CD4-positive, alpha-beta memory T cell (primary cell): ENCODE measurements at regions not wholly inside any gene's neighbourhood (a gene's known extent, or its start where the extent isn't known, plus 50 kb on each side); places are given as distances from the start of the nearest gene placed in this dataset.
"Not testable (repeated sequence)": the region's sequence is repeated elsewhere in the genome, so short reads cannot be mapped to it uniquely, and the experiment has no call there.

Experiments
- CTCF ChIA-PET: fragments of 350-600 bp; sonication (Branson Sonifier 250); formaldehyde crosslinking; loops from one replicate; lab custom pipeline; 2021; ENCODE audit warnings: inconsistent platforms; ENCODE audit not compliant: partially characterized antibody; lab: Charles Lee
- POLR2A ChIA-PET: fragments of 350-600 bp; sonication (Branson Sonifier 250); formaldehyde crosslinking; loops from one replicate; lab custom pipeline; 2021; ENCODE audit not compliant: partially characterized antibody; lab: Charles Lee
- DNase-seq, 5 donors: peaks; one replicate each; pipeline versions ENCODE4 v3.0.0 to v3.0.0-alpha.2; 2020 to 2022; ENCODE audit warnings: mixed read lengths in 1 of 5
- H3K27ac ChIP-seq: one replicate; pipeline ENCODE4 v1.7.0; 2013; ENCODE audit warnings: low read depth, low read length
- H3K27me3 ChIP-seq: 2 replicates; pipeline ENCODE4 v1.7.0; 2013; ENCODE audit warnings: mild to moderate bottlenecking, low read length, moderate library complexity; ENCODE audit not compliant: insufficient read depth
- H3K36me3 ChIP-seq: 2 replicates; pipeline ENCODE4 v1.7.0; 2013; ENCODE audit warnings: mild to moderate bottlenecking, low read length, moderate library complexity; ENCODE audit not compliant: insufficient read depth
- H3K4me1 ChIP-seq: 2 replicates; pipeline ENCODE4 v1.7.0; 2013; ENCODE audit warnings: mild to moderate bottlenecking, low read length, moderate library complexity; ENCODE audit not compliant: insufficient read depth
- H3K4me3 ChIP-seq, 2 donors: one replicate each; pipeline ENCODE4 v1.7.0; 2013; ENCODE audit warnings: low read length in 2 of 2, mild to moderate bottlenecking in 1 of 2
- H3K9me3 ChIP-seq, 2 donors: one replicate each; pipeline ENCODE4 v1.7.0; 2013; ENCODE audit warnings: low read length in 2 of 2, control low read depth in 1 of 2; ENCODE audit not compliant: control insufficient read depth in 1 of 2
- H3K27ac Mint-ChIP-seq, 7 donors: one replicate each; pipeline ENCODE4 v1.8.0; 2020 to 2021; ENCODE audit warnings: mixed read lengths in 7 of 7, mild to moderate bottlenecking in 6 of 7, inconsistent platforms in 3 of 7, moderate library complexity in 3 of 7
- H3K27me3 Mint-ChIP-seq, 2 donors: one replicate each; pipeline ENCODE4 v1.8.0; 2020 to 2021; ENCODE audit warnings: mixed read lengths in 2 of 2
- H3K36me3 Mint-ChIP-seq, 2 donors: one replicate each; pipeline ENCODE4 v1.8.0; 2020 to 2021; ENCODE audit warnings: mixed read lengths in 2 of 2, inconsistent platforms in 1 of 2, mild to moderate bottlenecking in 1 of 2
- H3K4me1 Mint-ChIP-seq, 4 donors: one replicate each; pipeline ENCODE4 v1.8.0; 2020 to 2021; ENCODE audit warnings: mixed read lengths in 4 of 4, mild to moderate bottlenecking in 1 of 4
- H3K4me3 Mint-ChIP-seq, 8 donors: one replicate each; pipeline ENCODE4 v1.8.0; 2020 to 2021; ENCODE audit warnings: mixed read lengths in 8 of 8, mild to moderate bottlenecking in 7 of 8, moderate library complexity in 6 of 8, inconsistent platforms in 3 of 8
- H3K9me3 Mint-ChIP-seq, 8 donors: one replicate each; pipeline ENCODE4 v1.8.0; 2020 to 2021; ENCODE audit warnings: mixed read lengths in 8 of 8, mild to moderate bottlenecking in 5 of 8, inconsistent platforms in 3 of 8, moderate library complexity in 1 of 8
- intact Hi-C: fragments of 100-400 bp; cut with micrococcal nuclease; formaldehyde crosslinking; loops from one replicate; pipeline ENCODE4 v1.15.1; 2023

- H3K27ac Mint-ChIP-seq, H3K4me1 Mint-ChIP-seq, H3K4me3 ChIP-seq, H3K36me3 Mint-ChIP-seq, H3K36me3 ChIP-seq, H3K9me3 ChIP-seq, H3K9me3 Mint-ChIP-seq, H3K27me3 ChIP-seq, H3K27me3 Mint-ChIP-seq, H3K27ac ChIP-seq, H3K4me3 Mint-ChIP-seq, DNase-seq, H3K4me1 ChIP-seq, CTCF ChIA-PET, POLR2A ChIA-PET, intact Hi-C loops: not testable (repeated sequence)
These were observed 196.0 kb downstream of the ATP6V0E2 start for GRCh38 chr7:150069555-150070313.

DNA sequence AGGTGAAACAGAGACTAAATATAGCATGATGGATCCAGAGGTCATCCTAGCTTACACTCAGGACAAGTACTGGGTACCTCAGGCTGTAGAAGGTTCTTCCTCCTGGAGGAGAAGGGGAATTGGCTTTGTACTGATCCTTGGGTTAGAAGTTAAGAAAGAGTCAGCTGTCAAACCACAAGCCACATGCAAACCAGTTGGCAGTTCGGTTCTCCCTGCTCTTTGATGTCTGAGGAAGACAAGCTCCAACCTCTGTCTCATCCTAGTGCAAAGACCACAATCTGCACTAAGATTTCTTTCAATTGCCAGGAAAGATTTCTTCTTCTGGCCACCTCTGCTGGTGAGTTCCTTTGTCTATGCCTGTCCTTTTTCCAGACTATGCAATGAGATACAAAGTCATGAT, 203.8 kb downstream of the ATP6V0E2 start:
- POLR2A ChIA-PET, H3K27ac Mint-ChIP-seq, H3K36me3 Mint-ChIP-seq, H3K9me3 Mint-ChIP-seq, H3K4me3 ChIP-seq, H3K4me1 Mint-ChIP-seq, CTCF ChIA-PET, H3K9me3 ChIP-seq, H3K4me3 Mint-ChIP-seq, H3K27ac ChIP-seq, H3K36me3 ChIP-seq, H3K27me3 ChIP-seq, H3K4me1 ChIP-seq, intact Hi-C loops, H3K27me3 Mint-ChIP-seq, DNase-seq: not testable (repeated sequence)

DNA sequence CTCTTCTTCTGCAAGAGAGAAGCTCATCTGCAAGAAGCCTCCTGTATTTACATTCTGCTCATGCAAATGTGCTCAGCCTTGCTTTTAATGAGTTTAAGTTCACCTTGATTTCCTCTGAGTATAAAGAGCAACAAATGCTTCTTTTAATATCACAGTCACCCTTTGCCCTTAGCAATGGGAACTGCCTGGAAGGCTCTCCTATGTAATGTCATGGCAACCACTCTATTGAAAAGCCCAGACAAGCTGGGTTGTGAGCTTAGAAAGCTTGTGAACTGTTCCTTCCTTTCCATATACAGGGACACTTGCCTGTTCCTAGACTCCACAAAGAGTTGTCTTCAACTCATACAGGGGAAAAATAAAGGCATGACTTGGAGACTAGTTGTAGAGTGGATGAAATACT, 208.1 kb downstream of the ATP6V0E2 start:
- H3K9me3 Mint-ChIP-seq, H3K4me1 Mint-ChIP-seq, CTCF ChIA-PET, H3K27ac Mint-ChIP-seq, H3K36me3 Mint-ChIP-seq, H3K27me3 Mint-ChIP-seq, H3K36me3 ChIP-seq, H3K27ac ChIP-seq, POLR2A ChIA-PET, H3K4me1 ChIP-seq, H3K4me3 ChIP-seq, DNase-seq, intact Hi-C loops, H3K4me3 Mint-ChIP-seq, H3K27me3 ChIP-seq, H3K9me3 ChIP-seq: not testable (repeated sequence)

DNA sequence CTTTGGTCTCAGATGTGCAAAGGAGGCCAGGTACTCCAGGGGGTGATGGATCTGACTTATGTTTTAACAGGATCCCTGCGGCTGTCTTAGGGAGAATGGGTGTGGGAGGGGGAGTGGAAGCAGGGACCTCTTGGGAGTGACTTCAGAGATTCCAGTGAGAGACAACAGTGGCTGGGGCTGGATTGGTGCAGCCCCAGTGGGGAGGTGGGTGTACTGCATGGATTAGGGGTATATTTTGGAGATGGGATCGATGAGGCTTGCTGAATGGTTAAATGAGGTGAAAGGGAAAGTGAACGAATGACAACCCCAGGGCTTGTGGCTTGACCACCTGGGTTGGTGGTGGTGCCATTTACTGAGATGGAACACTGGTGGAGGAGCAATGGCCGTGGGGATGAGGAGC, 211.0 kb downstream of the ATP6V0E2 start:
- H3K27me3 Mint-ChIP-seq, H3K4me1 Mint-ChIP-seq, CTCF ChIA-PET, H3K9me3 ChIP-seq, H3K36me3 Mint-ChIP-seq, H3K4me1 ChIP-seq, POLR2A ChIA-PET, H3K27ac ChIP-seq, DNase-seq, H3K4me3 Mint-ChIP-seq, H3K27me3 ChIP-seq, H3K36me3 ChIP-seq, H3K4me3 ChIP-seq, intact Hi-C loops, H3K9me3 Mint-ChIP-seq: not testable (repeated sequence)
- peak overlapping the region in 1 of 7 donors; percentile 87 for H3K27ac Mint-ChIP-seq

DNA sequence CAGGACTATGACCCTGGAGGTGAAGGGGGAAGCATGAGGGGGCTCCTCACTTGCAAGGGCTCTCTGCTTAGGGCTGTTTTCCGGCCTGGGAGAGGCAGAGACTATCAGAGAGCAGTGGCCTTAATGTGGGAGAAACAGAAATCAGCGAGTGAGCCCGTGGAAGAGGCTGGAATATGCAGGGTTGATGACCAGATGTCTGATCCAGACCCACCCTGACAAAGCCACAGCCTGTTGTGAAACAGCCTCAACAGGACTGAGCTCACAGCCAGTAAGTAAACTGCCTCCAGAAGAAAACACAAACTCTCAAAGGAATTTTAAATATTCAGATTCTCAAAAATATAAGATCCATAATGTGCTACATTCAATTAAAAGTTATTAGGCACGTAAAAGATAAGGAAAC, 213.7 kb downstream of the ATP6V0E2 start:
- H3K27me3 ChIP-seq, H3K27me3 Mint-ChIP-seq, CTCF ChIA-PET, H3K9me3 ChIP-seq, H3K36me3 Mint-ChIP-seq, H3K4me3 ChIP-seq, POLR2A ChIA-PET, H3K4me3 Mint-ChIP-seq, H3K4me1 ChIP-seq, H3K27ac ChIP-seq, intact Hi-C loops, H3K9me3 Mint-ChIP-seq, H3K4me1 Mint-ChIP-seq, H3K27ac Mint-ChIP-seq, DNase-seq, H3K36me3 ChIP-seq: not testable (repeated sequence)

GRCh38 chr7:150089139-150089538, 215.4 kb downstream of the ATP6V0E2 start:
- H3K27me3 Mint-ChIP-seq, H3K36me3 ChIP-seq, H3K27ac ChIP-seq, intact Hi-C loops, H3K4me3 ChIP-seq, H3K4me1 ChIP-seq, DNase-seq, H3K9me3 Mint-ChIP-seq, H3K36me3 Mint-ChIP-seq, POLR2A ChIA-PET, H3K27ac Mint-ChIP-seq, H3K9me3 ChIP-seq, H3K27me3 ChIP-seq, CTCF ChIA-PET, H3K4me1 Mint-ChIP-seq, H3K4me3 Mint-ChIP-seq: not testable (repeated sequence)

DNA sequence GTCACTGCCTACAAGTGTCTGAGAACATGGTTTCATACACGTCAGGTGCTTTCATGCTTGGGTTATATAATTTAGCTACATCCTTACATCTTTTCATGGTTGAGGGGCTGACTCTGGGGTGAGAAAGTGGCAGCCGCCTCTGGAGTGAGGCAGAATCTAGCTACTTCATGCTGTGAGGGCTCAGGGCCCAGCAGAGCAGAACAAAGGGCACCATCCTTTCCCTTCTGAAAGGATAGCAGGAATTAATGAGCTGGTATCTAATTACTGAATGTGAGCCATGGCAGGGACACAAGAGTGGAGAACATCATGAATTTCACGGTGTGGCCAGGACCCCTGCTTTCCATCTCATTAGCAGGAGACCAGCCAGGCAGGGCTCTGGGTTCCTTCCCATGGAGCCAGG, 217.0 kb downstream of the ATP6V0E2 start:
- CTCF ChIA-PET, H3K4me3 ChIP-seq, H3K27me3 Mint-ChIP-seq, H3K36me3 Mint-ChIP-seq, H3K27me3 ChIP-seq, H3K9me3 ChIP-seq, H3K4me1 Mint-ChIP-seq, H3K4me3 Mint-ChIP-seq, intact Hi-C loops, H3K36me3 ChIP-seq, H3K27ac ChIP-seq, H3K27ac Mint-ChIP-seq, H3K9me3 Mint-ChIP-seq, H3K4me1 ChIP-seq, POLR2A ChIA-PET, DNase-seq: not testable (repeated sequence)

GRCh38 chr7:150093897-150094296, 220.1 kb downstream of the ATP6V0E2 start:
- H3K36me3 Mint-ChIP-seq, H3K4me3 ChIP-seq, CTCF ChIA-PET: not testable (repeated sequence)

More at GRCh38 chr7:150093897-150094296, 220.1 kb downstream of the ATP6V0E2 start:
- H3K27me3 ChIP-seq, H3K27ac Mint-ChIP-seq, H3K4me1 ChIP-seq, H3K9me3 Mint-ChIP-seq, H3K27ac ChIP-seq, H3K36me3 ChIP-seq, POLR2A ChIA-PET, H3K4me1 Mint-ChIP-seq, DNase-seq, H3K9me3 ChIP-seq, H3K4me3 Mint-ChIP-seq, H3K27me3 Mint-ChIP-seq, intact Hi-C loops: not testable (repeated sequence)
